SJSA1 (cell line): ENCODE measurements at regions not wholly inside any gene's neighbourhood (a gene's known extent, or its start where the extent isn't known, plus 50 kb on each side); places are given as distances from the start of the nearest gene placed in this dataset.

ENCODE experiments used
- DNase-seq, 2 experiments: peaks; one replicate each; pipeline ENCODE4 v3.0.0-alpha.2; 2015 to 2020; ENCODE audit warnings: low spot score in 2 of 2, low read depth in 1 of 2
- H3K27ac ChIP-seq: fragments of 250-450 bp; sonication (Bioruptor Pico); 2 replicates; pipeline ENCODE4 v1.5.1; 2020; ENCODE audit warnings: mild to moderate bottlenecking, moderate library complexity
- H3K27me3 ChIP-seq: fragments of 250-450 bp; sonication (Bioruptor Pico); replicated peaks from 2 replicates; pipeline ENCODE4 v1.5.1; 2020; ENCODE audit warnings: mild to moderate bottlenecking, moderate library complexity
- H3K36me3 ChIP-seq: fragments of 250-450 bp; sonication (Bioruptor Pico); 2 replicates; pipeline ENCODE4 v1.5.1; 2020; ENCODE audit warnings: mild to moderate bottlenecking
- H3K4me1 ChIP-seq: fragments of 250-450 bp; sonication (Bioruptor Pico); replicated peaks from 2 replicates; pipeline ENCODE4 v1.6.1; 2021; ENCODE audit warnings: mild to moderate bottlenecking
- H3K4me3 ChIP-seq: fragments of 250-450 bp; sonication (Bioruptor Pico); 2 replicates; pipeline ENCODE4 v1.5.1; 2020; ENCODE audit warnings: mild to moderate bottlenecking
- H3K9me3 ChIP-seq: fragments of 250-450 bp; sonication (Bioruptor Pico); replicated peaks from 2 replicates; pipeline ENCODE4 v1.5.1; 2020; ENCODE audit warnings: mild to moderate bottlenecking

DNA sequence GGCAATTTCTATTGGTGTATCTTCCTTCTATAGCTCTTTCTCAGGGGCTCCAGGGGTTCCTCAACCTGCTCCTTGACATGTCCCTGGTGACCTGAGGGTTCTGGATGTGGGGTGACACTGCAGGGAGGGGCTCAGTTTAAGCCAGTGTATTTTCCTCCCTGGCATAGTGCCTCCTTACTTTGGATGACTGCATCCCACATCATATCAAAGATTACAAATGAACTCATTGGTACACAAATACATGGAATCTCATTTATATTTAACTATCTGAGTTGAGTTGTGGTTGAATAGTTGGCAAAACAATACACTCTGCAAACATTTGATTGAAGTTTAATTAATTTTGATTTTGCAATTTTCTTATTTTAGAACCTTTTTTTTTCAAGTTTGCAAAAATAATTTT lies 268.2 kb upstream of the SKOR2 start:
- Histone ChIP-seq H3K36me3 (no peaks in the 10 kb centered on the region), H3K4me3 (no peak overlapping the region), H3K9me3 (no peaks in the 10 kb centered on the region), H3K27ac (no peak overlapping the region), H3K27me3 (no peaks in the 10 kb centered on the region; the same call in 1 of the 2 replicates), H3K4me1 (no peaks in the 10 kb centered on the region)
- no peak for DNase-seq

DNA sequence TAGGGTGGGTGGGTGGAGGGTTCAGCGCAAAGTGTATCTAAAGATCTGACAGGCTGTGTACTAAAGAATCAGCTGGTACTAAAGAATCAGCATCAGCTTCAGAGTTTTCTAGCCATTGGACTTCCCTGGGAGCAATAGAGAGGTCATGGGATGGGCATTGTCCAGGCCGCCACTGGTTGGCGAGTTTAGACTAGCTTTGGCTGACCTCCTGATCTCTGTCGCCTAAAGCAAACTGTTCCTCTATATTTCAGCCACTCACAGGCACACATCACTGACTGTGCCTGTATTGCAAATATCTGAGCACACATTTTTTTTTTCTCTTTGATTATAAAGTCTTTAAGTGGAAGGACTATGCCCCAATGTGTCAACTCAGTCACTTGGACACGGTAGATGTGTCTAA lies 267.8 kb upstream of the SKOR2 start:
- Histone ChIP-seq H3K27me3 (no peaks in the 10 kb centered on the region; the same call in 1 of the 2 replicates), H3K27ac (no peak overlapping the region), H3K4me3 (no peak overlapping the region), H3K4me1 (no peaks in the 10 kb centered on the region), H3K9me3 (no peaks in the 10 kb centered on the region), H3K36me3 (no peaks in the 10 kb centered on the region)
- DNase-seq: no peak

DNA sequence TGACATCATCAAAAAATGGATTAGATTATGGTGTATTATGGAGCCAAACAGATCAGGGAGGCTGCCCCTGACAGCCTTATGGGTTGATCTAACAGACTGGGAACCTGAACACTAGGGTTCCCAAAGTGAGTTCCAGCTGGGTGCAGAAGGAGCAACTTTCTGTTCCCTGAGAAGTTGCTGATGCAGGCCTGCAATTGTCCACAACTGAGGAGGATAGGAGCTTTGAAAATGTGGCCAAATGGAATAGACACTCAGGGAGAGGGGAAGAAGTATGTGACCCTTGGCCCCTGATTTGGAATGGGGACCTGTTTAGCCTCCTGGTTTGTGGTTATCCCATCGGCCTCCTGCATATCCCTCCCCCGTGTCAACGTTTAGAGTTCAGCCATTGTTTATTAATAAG lies 262.2 kb upstream of the SKOR2 start:
- Histone ChIP-seq H3K27ac (no peak overlapping the region), H3K4me3 (no peak overlapping the region), H3K27me3 (peaks cover 5% of the 10 kb centered on the region; the same call in 1 of the 2 replicates), H3K36me3 (no peaks in the 10 kb centered on the region), H3K9me3 (no peaks in the 10 kb centered on the region), H3K4me1 (no peaks in the 10 kb centered on the region)
- no peak for DNase-seq

DNA sequence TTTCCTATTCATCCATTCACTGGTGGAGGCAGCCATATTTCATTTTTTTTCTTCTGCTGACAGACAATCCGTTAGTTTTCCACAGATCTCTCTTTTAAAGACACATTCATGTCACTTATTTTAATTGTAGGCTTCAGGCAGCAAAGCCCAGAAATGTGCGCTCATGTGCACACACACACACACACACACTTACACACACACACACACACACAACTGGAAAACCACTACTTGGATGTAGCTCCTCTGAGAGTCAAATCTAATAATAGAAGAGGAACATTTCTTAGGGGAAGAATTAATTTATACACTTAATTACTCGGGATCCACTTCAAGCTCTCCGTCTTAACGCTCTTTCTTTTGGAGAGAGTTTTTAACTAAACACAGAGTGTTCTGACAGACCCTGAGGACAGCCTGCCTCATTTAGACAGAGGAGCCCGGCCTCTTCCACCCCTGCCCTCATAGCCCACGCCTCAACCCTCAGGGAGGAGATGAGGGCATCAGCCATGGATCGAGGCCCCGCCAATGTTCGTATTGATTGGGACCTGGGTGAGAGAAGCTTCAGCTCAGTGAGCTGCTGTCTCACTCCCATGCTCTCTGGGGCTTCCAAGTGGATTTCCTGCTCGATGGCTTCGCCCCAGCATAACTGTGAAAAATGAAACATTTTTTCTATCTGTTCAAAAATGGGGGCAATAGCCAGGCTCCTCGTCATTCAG lies 261.4 kb upstream of the SKOR2 start:
- Histone ChIP-seq H3K4me1 (no peaks in the 10 kb centered on the region), H3K36me3 (no peaks in the 10 kb centered on the region), H3K27ac (no peak overlapping the region), H3K4me3 (no peak overlapping the region), H3K27me3 (peaks cover 5% of the 10 kb centered on the region; the same call in 1 of the 2 replicates), H3K9me3 (no peaks in the 10 kb centered on the region)
- no peak for DNase-seq

DNA sequence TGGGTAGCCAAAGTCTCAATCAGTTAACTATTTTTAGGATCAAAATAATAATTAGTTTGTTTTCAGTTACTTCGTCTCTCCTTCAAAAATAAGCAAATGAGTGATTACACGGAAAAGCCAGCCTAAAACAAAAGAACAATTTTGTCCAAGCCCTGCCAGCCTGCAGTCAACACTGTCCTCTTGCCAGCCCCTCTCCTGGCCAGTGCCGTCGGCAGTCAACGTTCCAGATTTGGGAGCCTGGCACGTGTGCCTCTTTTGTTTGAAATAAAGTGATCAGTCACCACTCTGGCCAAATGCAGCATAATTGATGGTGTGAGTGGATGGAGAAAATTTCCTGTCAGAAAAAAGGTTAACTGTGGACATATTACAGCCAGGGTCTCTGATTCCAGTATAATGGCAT lies 260.6 kb upstream of the SKOR2 start:
- Histone ChIP-seq H3K4me1 (no peaks in the 10 kb centered on the region), H3K27me3 (peaks cover 5% of the 10 kb centered on the region; the same call in 1 of the 2 replicates), H3K27ac (no peak overlapping the region), H3K4me3 (no peak overlapping the region), H3K9me3 (no peaks in the 10 kb centered on the region), H3K36me3 (no peaks in the 10 kb centered on the region)
- DNase-seq: no peak

DNA sequence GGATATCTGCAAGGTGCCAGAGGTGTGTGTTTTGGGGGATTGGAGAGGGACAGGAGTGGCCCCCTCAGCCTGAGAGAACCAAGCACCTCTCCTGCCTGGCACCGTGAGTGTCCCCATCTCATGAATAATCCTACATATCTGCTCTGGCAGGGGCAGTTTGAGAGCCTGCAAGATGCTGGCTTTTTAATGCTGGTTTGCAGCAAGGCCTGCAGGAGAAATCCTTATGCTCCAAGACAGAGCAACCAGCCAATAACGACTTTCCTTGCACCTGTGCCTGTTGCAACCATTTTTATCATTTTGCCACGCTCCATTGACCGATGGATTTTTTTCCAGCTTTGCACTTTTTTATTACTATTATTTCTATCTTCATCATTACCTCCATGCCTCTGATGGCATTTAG lies 259.4 kb upstream of the SKOR2 start:
- Histone ChIP-seq H3K36me3 (no peaks in the 10 kb centered on the region), H3K4me3 (no peak overlapping the region), H3K9me3 (no peaks in the 10 kb centered on the region), H3K4me1 (no peaks in the 10 kb centered on the region), H3K27me3 (peaks cover 5% of the 10 kb centered on the region; the same call in 1 of the 2 replicates), H3K27ac (no peak overlapping the region)
- DNase-seq: no peak

DNA sequence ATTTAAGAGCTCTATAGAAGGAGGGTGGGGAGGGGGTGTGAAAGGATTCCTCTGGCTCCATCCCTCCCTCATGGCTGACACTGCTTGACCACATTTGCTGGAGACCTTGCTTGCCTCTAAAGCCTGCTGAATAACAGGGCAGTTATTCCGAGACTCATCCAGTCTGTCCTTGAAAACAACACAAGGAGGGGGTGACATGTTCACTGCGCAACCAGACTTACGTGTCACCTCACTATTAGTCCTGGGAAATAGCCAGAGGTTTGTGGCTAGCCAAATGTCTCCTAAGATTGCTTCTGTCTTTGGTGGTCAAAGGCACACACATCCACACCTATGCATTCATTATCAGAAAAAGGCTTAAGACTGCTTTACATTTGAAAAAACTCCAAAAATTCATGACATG lies 256.2 kb upstream of the SKOR2 start:
- Histone ChIP-seq H3K27me3 (peaks cover 3% of the 10 kb centered on the region; the same call in 1 of the 2 replicates), H3K27ac (no peak overlapping the region), H3K36me3 (no peaks in the 10 kb centered on the region), H3K4me1 (no peaks in the 10 kb centered on the region), H3K9me3 (no peaks in the 10 kb centered on the region), H3K4me3 (no peak overlapping the region)
- no peak for DNase-seq

DNA sequence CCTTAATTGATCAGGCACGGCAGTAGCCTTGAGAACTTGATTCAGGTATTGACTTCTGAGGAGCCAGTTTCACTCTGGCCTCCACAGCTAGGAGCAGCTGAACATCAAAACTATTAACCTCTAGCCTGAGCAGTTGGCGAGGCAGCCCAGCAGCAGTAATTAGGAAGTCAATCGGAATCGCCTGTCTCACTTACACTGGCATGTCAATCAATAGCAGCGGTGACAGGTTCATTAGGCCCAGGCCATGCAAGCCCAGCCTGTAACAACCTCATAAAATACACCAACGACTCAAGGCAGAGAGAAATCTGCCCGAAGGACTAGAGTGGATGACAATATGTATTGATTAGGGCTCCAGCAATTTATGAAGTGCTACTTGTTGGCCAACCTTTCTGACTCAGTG lies 255.4 kb upstream of the SKOR2 start:
- H3K27ac ChIP-seq: no peak overlapping the region
- H3K4me3 ChIP-seq: no peak overlapping the region
- no peak for DNase-seq
- no peaks in the 10 kb centered on the region for H3K36me3 ChIP-seq
- H3K27me3 ChIP-seq: no peaks in the 10 kb centered on the region
- H3K9me3 ChIP-seq: no peaks in the 10 kb centered on the region
- no peaks in the 10 kb centered on the region for H3K4me1 ChIP-seq

DNA sequence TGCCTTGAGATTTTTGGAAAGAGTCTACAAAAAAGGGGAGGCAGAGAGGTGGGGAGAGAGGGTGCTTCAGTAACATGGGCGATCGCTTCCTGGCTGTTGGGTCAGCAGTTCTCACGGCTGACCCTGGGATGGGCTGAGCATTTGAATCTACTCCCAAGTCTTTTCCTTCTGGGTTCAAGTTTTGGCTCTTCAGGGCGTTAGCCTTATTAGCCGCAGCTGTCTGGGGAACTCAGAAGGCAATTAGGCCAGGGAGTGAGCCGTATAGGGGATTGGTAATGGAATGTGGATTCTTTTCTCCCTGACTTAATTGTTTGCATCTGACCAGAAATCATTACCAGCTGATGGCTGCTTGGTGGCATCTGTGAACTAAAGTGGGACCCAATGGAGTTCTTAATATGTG lies 250.5 kb upstream of the SKOR2 start:
- Histone ChIP-seq H3K4me3 (no peak overlapping the region), H3K4me1 (no peaks in the 10 kb centered on the region), H3K36me3 (no peaks in the 10 kb centered on the region), H3K27ac (no peak overlapping the region), H3K27me3 (no peaks in the 10 kb centered on the region), H3K9me3 (no peaks in the 10 kb centered on the region)
- no peak for DNase-seq

DNA sequence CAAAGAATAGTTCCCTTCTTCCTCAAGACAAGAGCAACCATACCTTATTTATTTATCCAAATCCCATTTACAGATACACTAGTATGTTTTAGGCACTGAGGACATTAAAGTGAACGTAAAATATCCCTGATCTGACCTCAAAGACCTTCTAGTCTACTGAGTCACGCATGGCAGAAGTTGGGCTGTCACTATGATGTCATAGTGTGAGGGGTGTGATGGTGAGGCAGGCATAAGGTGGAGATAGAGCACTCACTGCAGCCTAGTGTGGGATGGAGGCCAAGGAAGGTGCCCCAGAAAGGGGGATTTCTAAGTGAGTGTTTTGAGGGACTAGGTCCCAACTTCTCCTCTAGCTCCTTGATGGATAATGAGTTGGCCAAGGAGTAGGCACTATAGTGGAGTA lies 249.5 kb upstream of the SKOR2 start:
- no peak overlapping the region for H3K4me3 ChIP-seq
- H3K27me3 ChIP-seq: no peaks in the 10 kb centered on the region
- no peak for DNase-seq
- no peaks in the 10 kb centered on the region for H3K4me1 ChIP-seq
- H3K27ac ChIP-seq: no peak overlapping the region
- H3K36me3 ChIP-seq: no peaks in the 10 kb centered on the region
- H3K9me3 ChIP-seq: no peaks in the 10 kb centered on the region

DNA sequence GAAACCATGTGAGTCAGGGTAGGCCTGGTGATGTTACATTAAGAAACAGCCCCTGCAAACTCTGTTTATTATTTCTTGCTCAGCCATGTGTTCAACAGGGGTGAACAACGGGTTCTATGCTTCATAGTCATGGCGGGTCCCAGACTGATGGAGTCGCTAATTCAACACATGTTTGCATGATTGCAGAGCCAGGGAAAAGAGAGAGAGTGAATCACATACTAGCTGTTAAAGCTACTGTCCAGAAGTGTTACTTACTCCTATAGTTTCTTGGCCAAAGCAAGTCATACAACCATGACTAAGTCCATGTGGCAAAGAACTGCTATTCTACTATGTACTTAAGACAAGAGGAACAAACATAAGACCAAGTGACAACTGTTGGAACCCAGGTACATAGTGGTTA lies 241.2 kb upstream of the SKOR2 start:
- H3K9me3 ChIP-seq: no peaks in the 10 kb centered on the region
- H3K27ac ChIP-seq: no peak overlapping the region
- no peaks in the 10 kb centered on the region for H3K4me1 ChIP-seq
- H3K4me3 ChIP-seq: no peak overlapping the region
- H3K27me3 ChIP-seq: no peaks in the 10 kb centered on the region; the same call in 1 of the 2 replicates
- no peak for DNase-seq
- H3K36me3 ChIP-seq: no peaks in the 10 kb centered on the region

DNA sequence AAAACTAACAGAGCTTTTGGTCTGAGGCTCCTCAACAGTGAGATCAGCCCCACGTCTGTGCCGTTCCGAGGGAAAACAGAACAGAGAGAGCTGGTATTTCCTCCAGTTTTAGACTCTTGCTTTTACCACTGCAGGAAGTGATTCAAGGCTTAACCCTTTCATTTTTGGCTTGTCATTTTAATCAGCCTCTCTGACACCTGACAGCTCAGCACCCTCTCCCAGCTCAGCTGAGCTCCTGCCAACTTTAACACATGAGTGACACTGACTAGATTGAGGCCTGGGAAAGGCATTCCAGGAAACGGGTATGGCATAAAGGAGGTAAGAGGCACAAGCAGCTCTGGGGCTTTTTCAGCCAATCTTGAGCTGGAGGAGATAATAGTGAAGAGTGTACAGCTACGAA lies 239.4 kb upstream of the SKOR2 start:
- H3K9me3 ChIP-seq: no peaks in the 10 kb centered on the region
- H3K4me1 ChIP-seq: no peaks in the 10 kb centered on the region
- no peak for DNase-seq
- H3K27ac ChIP-seq: no peak overlapping the region
- no peaks in the 10 kb centered on the region for H3K36me3 ChIP-seq
- H3K4me3 ChIP-seq: no peak overlapping the region
- H3K27me3 ChIP-seq: no peaks in the 10 kb centered on the region; the same call in 1 of the 2 replicates

DNA sequence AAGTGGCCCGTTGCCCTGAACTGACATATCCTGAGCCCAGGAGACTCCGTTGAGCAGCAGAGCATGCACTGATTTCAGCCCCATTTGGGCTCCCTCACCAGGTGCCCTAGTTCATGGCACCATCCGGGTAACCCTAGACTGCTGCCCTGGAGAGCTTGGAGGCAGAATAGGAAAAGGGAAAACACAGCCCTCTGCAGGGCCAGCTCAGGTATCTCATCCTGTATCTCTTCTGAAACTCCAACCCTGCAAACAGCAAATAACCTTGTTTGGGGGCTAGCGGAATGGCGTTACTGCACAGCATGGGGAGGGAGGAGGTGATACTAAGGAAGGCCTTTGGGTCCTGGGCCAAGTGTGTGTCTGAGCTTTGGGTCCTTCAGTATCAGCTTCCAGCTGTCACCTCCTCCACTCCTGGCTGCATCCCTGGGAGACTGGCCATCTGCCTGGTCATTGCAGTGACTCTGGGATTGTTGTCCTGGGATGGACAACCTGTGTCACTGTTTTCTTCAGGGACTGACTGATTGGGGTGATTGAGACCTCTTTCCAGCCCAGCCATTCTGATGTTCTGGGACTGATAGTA lies 233.8 kb upstream of the SKOR2 start:
- Histone ChIP-seq H3K4me3 (no peak overlapping the region), H3K9me3 (no peaks in the 10 kb centered on the region), H3K27me3 (peaks cover 11% of the 10 kb centered on the region; the same call in 1 of the 2 replicates), H3K36me3 (no peaks in the 10 kb centered on the region), H3K27ac (no peak overlapping the region), H3K4me1 (no peaks in the 10 kb centered on the region)
- DNase-seq: no peak

DNA sequence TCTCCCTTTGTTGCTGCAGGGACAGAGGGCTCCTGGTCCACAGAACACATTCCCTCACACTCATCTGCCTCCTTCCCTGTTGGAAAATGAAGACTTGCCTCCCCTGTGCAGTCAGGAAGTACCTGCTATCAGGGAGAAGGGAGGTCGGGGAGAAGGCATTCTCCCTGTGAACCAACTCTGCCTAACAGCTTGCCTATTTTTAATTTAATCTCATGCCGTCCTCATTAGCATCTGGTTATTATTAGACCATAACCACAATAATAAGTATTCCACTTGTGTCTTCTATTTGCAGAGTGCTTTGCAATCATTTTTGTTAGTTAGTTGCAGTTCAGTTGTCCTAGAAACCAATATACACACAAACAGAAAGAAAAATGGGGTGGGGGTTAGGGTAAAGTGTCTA lies 232.6 kb upstream of the SKOR2 start:
- H3K27ac ChIP-seq: no peak overlapping the region
- no peaks in the 10 kb centered on the region for H3K36me3 ChIP-seq
- no peaks in the 10 kb centered on the region for H3K9me3 ChIP-seq
- no peak for DNase-seq
- no peak overlapping the region for H3K4me3 ChIP-seq
- peaks cover 11% of the 10 kb centered on the region; the same call in 1 of the 2 replicates for H3K27me3 ChIP-seq
- no peaks in the 10 kb centered on the region for H3K4me1 ChIP-seq
